CD14-positive monocyte (primary cell): ENCODE measurements at regions not wholly inside any gene's neighbourhood (a gene's known extent, or its start where the extent isn't known, plus 50 kb on each side); places are given as distances from the start of the nearest gene placed in this dataset.

Source experiments
- DNase-seq, 3 donors: peaks; one replicate each; pipeline ENCODE4 v3.0.0-alpha.2; 2011 to 2022
- H2AFZ ChIP-seq: 2 replicates; pipeline ENCODE4 v1.6.0; 2012; ENCODE audit warnings: mild to moderate bottlenecking, low read depth, low read length, inconsistent platforms; ENCODE audit not compliant: insufficient read depth, poor library complexity, severe bottlenecking
- H3K27ac ChIP-seq, 2 donors: 1 replicate in 1 of 2; 2 replicates in 1 of 2; pipeline ENCODE4 v1.5.1; 2012 to 2013; ENCODE audit warnings: low read length in 2 of 2, control low read depth in 1 of 2, inconsistent platforms in 1 of 2, low read depth in 1 of 2, mild to moderate bottlenecking in 1 of 2
- H3K27me3 ChIP-seq, 2 donors: one replicate each; pipeline versions ENCODE4 v1.6.0 to v1.6.1; 2011 to 2013; ENCODE audit warnings: low read length in 2 of 2; ENCODE audit not compliant: control insufficient read depth in 2 of 2, insufficient read depth in 2 of 2
- H3K36me3 ChIP-seq, 2 donors: replicated peaks in 1 of 2; 1 replicate in 1 of 2; 2 replicates in 1 of 2; pipeline versions ENCODE4 v1.5.1 to v1.6.1; 2012 to 2013; ENCODE audit warnings: low read length in 2 of 2, control low read depth in 1 of 2, inconsistent platforms in 1 of 2, mild to moderate bottlenecking in 1 of 2; ENCODE audit not compliant: insufficient read depth in 2 of 2, control insufficient read depth in 1 of 2
- H3K4me1 ChIP-seq, 2 donors: 1 replicate in 1 of 2; 2 replicates in 1 of 2; pipeline versions ENCODE4 v1.5.1 to v1.6.1; 2012 to 2013; ENCODE audit warnings: low read length in 2 of 2, control low read depth in 1 of 2, inconsistent platforms in 1 of 2, mild to moderate bottlenecking in 1 of 2, moderate library complexity in 1 of 2; ENCODE audit not compliant: insufficient read depth in 2 of 2, control insufficient read depth in 1 of 2
- H3K4me2 ChIP-seq: replicated peaks from 2 replicates; pipeline ENCODE3; 2012; ENCODE audit warnings: low read length, moderate library complexity, mild to moderate bottlenecking; ENCODE audit not compliant: poor library complexity, severe bottlenecking; ENCODE audit errors: extremely low read depth
- H3K4me3 ChIP-seq, 3 experiments: fragments of 200-600 bp in 1 of 3; sonication (generic) in 1 of 3; replicated peaks in 1 of 3; 1 replicate in 2 of 3; 2 replicates in 1 of 3; pipeline ENCODE4 v1.5.1; 2011 to 2013; ENCODE audit warnings: low read length in 3 of 3, mild to moderate bottlenecking in 3 of 3, control low read depth in 2 of 3, low read depth in 2 of 3, inconsistent platforms in 1 of 3, moderate library complexity in 1 of 3
- H3K79me2 ChIP-seq: 2 replicates; pipeline ENCODE4 v1.6.0; 2012; ENCODE audit warnings: mild to moderate bottlenecking, control low read depth, inconsistent platforms, low read length, moderate library complexity; ENCODE audit not compliant: insufficient read depth
- H3K9ac ChIP-seq: 2 replicates; pipeline ENCODE4 v1.6.0; 2017; ENCODE audit warnings: low read length, mild to moderate bottlenecking; ENCODE audit not compliant: insufficient read depth, poor library complexity, severe bottlenecking
- H3K9me3 ChIP-seq, 2 donors: replicated peaks in 1 of 2; 1 replicate in 1 of 2; 2 replicates in 1 of 2; pipeline versions ENCODE4 v1.5.1 to v1.6.1; 2012 to 2013; ENCODE audit warnings: low read length in 2 of 2, control low read depth in 1 of 2; ENCODE audit not compliant: control insufficient read depth in 1 of 2, insufficient read depth in 1 of 2
- H4K20me1 ChIP-seq: 2 replicates; pipeline ENCODE4 v1.6.0; 2012; ENCODE audit warnings: mild to moderate bottlenecking, low read length, control low read depth, moderate library complexity; ENCODE audit not compliant: insufficient read depth
- H3K27ac Mint-ChIP-seq, 7 donors: one replicate each; pipeline ENCODE4 v1.8.0; 2020; ENCODE audit warnings: mild to moderate bottlenecking in 7 of 7, mixed read lengths in 7 of 7, moderate library complexity in 6 of 7, inconsistent platforms in 2 of 7
- H3K27me3 Mint-ChIP-seq, 3 donors: one replicate each; pipeline ENCODE4 v1.8.0; 2021 to 2022; ENCODE audit warnings: low read depth in 3 of 3, mild to moderate bottlenecking in 3 of 3, mixed read lengths in 3 of 3, moderate library complexity in 3 of 3, inconsistent platforms in 1 of 3
- H3K36me3 Mint-ChIP-seq, 2 donors: one replicate each; pipeline ENCODE4 v1.8.0; 2020; ENCODE audit warnings: mixed read lengths in 2 of 2, inconsistent platforms in 1 of 2, mild to moderate bottlenecking in 1 of 2
- H3K4me1 Mint-ChIP-seq: one replicate; pipeline ENCODE4 v1.8.0; 2020; ENCODE audit warnings: mild to moderate bottlenecking, mixed read lengths
- H3K4me3 Mint-ChIP-seq, 2 donors: one replicate each; pipeline ENCODE4 v1.8.0; 2020; ENCODE audit warnings: mild to moderate bottlenecking in 2 of 2, mixed read lengths in 2 of 2, moderate library complexity in 1 of 2
- H3K9me3 Mint-ChIP-seq, 7 donors: one replicate each; pipeline ENCODE4 v1.8.0; 2020 to 2022; ENCODE audit warnings: mixed read lengths in 7 of 7, mild to moderate bottlenecking in 6 of 7, moderate library complexity in 6 of 7, inconsistent platforms in 2 of 7
- WGBS: methylation state at CpG from one replicate; pipeline ENCODE4 v1.1.5; 2013; ENCODE audit warnings: missing lambda C conversion rate; ENCODE audit not compliant: insufficient coverage; 5-methylcytosine and 5-hydroxymethylcytosine counted together
- intact Hi-C, 2 donors: fragments of 100-400 bp; cut with micrococcal nuclease; formaldehyde crosslinking; loops; one replicate each; pipeline versions ENCODE4 v1.15.0 to v1.15.1; 2023
- TF ChIP-seq, protein P1 (sequence below): fragments of 200-600 bp; IDR thresholded peaks from one replicate; pipeline ENCODE4 v1.8.0; 2022; ENCODE audit warnings: antibody characterized with exemption, mild to moderate bottlenecking

GRCh38 chr18:1240701-1241100 lies 336.0 kb downstream of the ADCYAP1 start:
- no peak overlapping the region for H3K4me3 Mint-ChIP-seq
- no peak for DNase-seq
- H3K36me3 Mint-ChIP-seq = no peaks in the 10 kb centered on the region
- peaks cover 1 to 9% (median 7%) of the 10 kb centered on the region in 7 donors for H3K9me3 Mint-ChIP-seq
- intact Hi-C loops = no loop called here
- Histone ChIP-seq H4K20me1 (no peaks in the 10 kb centered on the region), H3K9me3 (peaks cover 8 to 27% of the 10 kb centered on the region in 2 donors), H3K4me3 (no peak overlapping the region), H3K4me2 (no peak overlapping the region), H3K9ac (no peak overlapping the region), H3K27ac (no peak overlapping the region), H3K36me3 (no peaks in the 10 kb centered on the region), H3K79me2 (no peaks in the 10 kb centered on the region), H3K27me3 (no peaks in the 10 kb centered on the region), H2AFZ (no peak overlapping the region), H3K4me1 (no peaks in the 10 kb centered on the region)
- no peaks in the 10 kb centered on the region for H3K27me3 Mint-ChIP-seq
- TF ChIP-seq, protein P1, sequence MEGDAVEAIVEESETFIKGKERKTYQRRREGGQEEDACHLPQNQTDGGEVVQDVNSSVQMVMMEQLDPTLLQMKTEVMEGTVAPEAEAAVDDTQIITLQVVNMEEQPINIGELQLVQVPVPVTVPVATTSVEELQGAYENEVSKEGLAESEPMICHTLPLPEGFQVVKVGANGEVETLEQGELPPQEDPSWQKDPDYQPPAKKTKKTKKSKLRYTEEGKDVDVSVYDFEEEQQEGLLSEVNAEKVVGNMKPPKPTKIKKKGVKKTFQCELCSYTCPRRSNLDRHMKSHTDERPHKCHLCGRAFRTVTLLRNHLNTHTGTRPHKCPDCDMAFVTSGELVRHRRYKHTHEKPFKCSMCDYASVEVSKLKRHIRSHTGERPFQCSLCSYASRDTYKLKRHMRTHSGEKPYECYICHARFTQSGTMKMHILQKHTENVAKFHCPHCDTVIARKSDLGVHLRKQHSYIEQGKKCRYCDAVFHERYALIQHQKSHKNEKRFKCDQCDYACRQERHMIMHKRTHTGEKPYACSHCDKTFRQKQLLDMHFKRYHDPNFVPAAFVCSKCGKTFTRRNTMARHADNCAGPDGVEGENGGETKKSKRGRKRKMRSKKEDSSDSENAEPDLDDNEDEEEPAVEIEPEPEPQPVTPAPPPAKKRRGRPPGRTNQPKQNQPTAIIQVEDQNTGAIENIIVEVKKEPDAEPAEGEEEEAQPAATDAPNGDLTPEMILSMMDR = no peak
- WGBS = no CpG with 5 or more reads among the region's 4 CpGs
- no peak overlapping the region for H3K27ac Mint-ChIP-seq
- H3K4me1 Mint-ChIP-seq = no peaks in the 10 kb centered on the region

DNA sequence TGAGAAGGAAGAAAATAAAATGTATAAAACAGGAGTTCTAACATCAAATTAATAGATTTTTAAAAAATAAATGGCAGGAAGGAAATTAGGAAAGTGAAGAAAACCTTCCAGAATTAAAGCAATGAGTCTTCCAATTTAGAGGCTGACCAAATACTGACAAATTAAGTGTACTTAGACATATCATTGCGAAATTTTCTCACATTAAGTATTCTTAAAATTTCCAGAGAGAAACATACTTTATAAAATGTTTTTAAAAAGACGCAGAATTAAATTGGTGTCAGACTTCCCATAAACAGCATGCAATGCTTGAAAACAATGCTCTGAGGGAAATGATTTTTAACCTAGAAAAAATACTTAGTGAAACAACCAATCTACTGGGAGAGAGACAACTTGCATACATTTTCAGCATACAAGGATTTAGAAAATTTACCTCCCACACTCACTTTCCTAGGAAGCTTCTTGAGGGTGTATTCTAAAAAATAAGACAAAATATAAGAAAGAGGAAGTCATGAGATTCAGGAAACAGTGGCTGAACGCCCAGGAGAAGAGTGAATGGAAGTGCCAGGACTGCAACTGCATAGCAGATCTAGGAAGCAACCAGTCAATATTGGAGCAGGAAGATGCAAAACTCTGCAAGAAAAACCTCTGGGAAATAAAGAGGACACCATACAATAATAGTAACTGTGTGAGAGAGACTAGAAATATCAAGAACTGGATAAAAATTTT lies 339.9 kb downstream of the ADCYAP1 start:
- no peaks in the 10 kb centered on the region for H4K20me1 ChIP-seq
- WGBS = 0% methylated on average over 1 of the region's 3 CpGs
- H3K9ac ChIP-seq = no peak overlapping the region
- H3K4me1 ChIP-seq = no peaks in the 10 kb centered on the region
- Mint-ChIP-seq H3K4me3 (no peak overlapping the region), H3K36me3 (no peaks in the 10 kb centered on the region), H3K27me3 (no peaks in the 10 kb centered on the region), H3K27ac (no peak overlapping the region), H3K9me3 (peaks cover 2 to 14% (median 6%) of the 10 kb centered on the region in 7 donors), H3K4me1 (no peaks in the 10 kb centered on the region)
- no peak overlapping the region for H3K4me3 ChIP-seq
- no peak overlapping the region for H3K4me2 ChIP-seq
- no peaks in the 10 kb centered on the region for H3K79me2 ChIP-seq
- TF ChIP-seq, protein P1 = no peak
- H3K27me3 ChIP-seq = no peaks in the 10 kb centered on the region
- H2AFZ ChIP-seq = no peak overlapping the region
- H3K36me3 ChIP-seq = no peaks in the 10 kb centered on the region
- DNase-seq = no peak
- H3K27ac ChIP-seq = no peak overlapping the region
- intact Hi-C loops = no loop called here
- H3K9me3 ChIP-seq = peaks cover 5 to 9% of the 10 kb centered on the region in 2 donors
